ENCODE measurements at regions not wholly inside any gene's neighbourhood (a gene's known extent, or its start where the extent isn't known, plus 50 kb on each side); places are given as distances from the start of the nearest gene placed in this dataset.
A peak's percentile ranks its signal among the peaks of the same experiment; 100 is the strongest.

DNA sequence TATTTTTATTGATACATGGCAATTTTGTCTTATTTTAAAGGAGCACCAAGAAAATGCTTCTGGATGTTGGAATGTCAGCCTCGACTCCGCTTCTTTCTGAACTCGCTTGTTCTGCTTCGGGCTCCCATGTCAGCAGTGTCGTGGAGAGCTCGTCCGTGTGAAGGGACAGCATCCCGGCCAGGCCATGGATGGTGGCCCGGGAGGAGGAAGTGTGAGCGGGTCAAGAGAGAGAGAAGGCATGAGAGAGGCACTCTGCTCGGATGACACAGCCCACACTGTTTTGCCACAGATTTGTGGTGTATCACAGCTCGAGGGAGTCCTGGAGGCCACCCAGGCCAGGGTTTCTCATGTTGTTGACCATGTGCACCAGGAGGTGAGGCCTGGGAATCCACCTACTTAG is 107.0 kb downstream of the TRAPPC11 start:
- H3K9me3 Mint-ChIP-seq = peaks cover 0 to 5% (median 0%) of the 10 kb centered on the region in 7 donors
- Histone ChIP-seq H3K27ac (ENCODE audit: low read depth in 1 of 2, low read length in 2 of 2) (no peak overlapping the region), H3K4me2 (replicated peaks; ENCODE audit: extremely low read depth, low read length, poor library complexity, severe bottlenecking) (peak overlapping the region; percentile 20)

DNA sequence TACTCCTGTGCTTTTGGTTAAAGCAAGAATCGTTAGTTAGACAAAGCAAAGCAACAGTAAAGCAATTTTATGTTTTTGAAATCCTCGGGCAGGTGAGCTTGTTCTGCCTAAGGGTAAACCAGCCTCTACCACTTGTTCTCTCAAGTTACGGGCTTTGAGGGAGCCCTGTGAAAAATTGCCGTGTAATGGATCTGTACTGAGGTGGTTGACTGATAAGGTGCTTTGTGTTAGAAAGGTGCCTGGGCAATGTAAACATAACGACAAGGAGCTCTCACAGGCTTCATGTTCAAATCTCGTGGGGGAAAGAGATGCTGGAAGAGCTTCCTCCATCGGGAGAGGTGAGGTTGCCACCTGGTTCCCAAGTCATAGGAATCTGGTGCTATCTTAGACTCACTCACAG is 111.8 kb downstream of the TRAPPC11 start:
- no peaks in the 10 kb centered on the region for H4K20me1 ChIP-seq (ENCODE audit: insufficient read depth, low read length)
- Mint-ChIP-seq H3K27ac (no peak overlapping the region), H3K9me3 (peaks cover 0 to 10% (median 4%) of the 10 kb centered on the region in 7 donors), H3K4me3 (no peak overlapping the region), H3K4me1 (peaks cover 8% of the 10 kb centered on the region), H3K27me3 (ENCODE audit: low read depth in 3 of 3) (peaks cover 0 to 3% (median 2%) of the 10 kb centered on the region in 3 donors), H3K36me3 (no peaks in the 10 kb centered on the region)
- intact Hi-C loops (cut with micrococcal nuclease) = no loop called here
- peaks cover 6 to 8% of the 10 kb centered on the region in 2 donors for H3K4me1 ChIP-seq (ENCODE audit: control insufficient read depth in 1 of 2, insufficient read depth in 2 of 2, low read length in 2 of 2)
- no peaks in the 10 kb centered on the region for H3K9me3 ChIP-seq (replicated peaks in 1 of 2; ENCODE audit: control insufficient read depth in 1 of 2, insufficient read depth in 1 of 2, low read length in 2 of 2)
- no peak overlapping the region for H3K9ac ChIP-seq (ENCODE audit: insufficient read depth, low read length, poor library complexity, severe bottlenecking)
- WGBS (ENCODE audit: insufficient coverage) = 75% methylated on average over 5 of the region's 7 CpGs
- H3K4me3 ChIP-seq (replicated peaks in 1 of 3; ENCODE audit: low read depth in 2 of 3, low read length in 3 of 3) = no peak overlapping the region
- H3K27ac ChIP-seq (ENCODE audit: low read depth in 1 of 2, low read length in 2 of 2) = no peak overlapping the region
- no peak for TF ChIP-seq CTCF (IDR thresholded peaks at IDR 0.05)
- no peak overlapping the region for H2AFZ ChIP-seq (ENCODE audit: insufficient read depth, low read depth, low read length, poor library complexity, severe bottlenecking)
- H3K36me3 ChIP-seq (replicated peaks in 1 of 2; ENCODE audit: control insufficient read depth in 1 of 2, insufficient read depth in 2 of 2, low read length in 2 of 2) = no peaks in the 10 kb centered on the region
- H3K4me2 ChIP-seq (replicated peaks; ENCODE audit: extremely low read depth, low read length, poor library complexity, severe bottlenecking) = no peak overlapping the region
- no peaks in the 10 kb centered on the region for H3K79me2 ChIP-seq (ENCODE audit: insufficient read depth, low read length)
- DNase-seq = no peak
- H3K27me3 ChIP-seq (ENCODE audit: control insufficient read depth in 2 of 2, insufficient read depth in 2 of 2, low read length in 2 of 2) = no peaks in the 10 kb centered on the region

More for the DNA sequence above, 107.0 kb downstream of the TRAPPC11 start:
- Mint-ChIP-seq H3K36me3 (no peaks in the 10 kb centered on the region), H3K4me1 (peaks cover 16% of the 10 kb centered on the region), H3K4me3 (peak overlapping the region; percentile 28 to 84), H3K27me3 (ENCODE audit: low read depth in 3 of 3) (peaks cover 0 to 9% (median 2%) of the 10 kb centered on the region in 3 donors), H3K27ac (peak overlapping the region in 2 of 7 donors; percentile 19 to 69)
- Histone ChIP-seq H3K4me1 (ENCODE audit: control insufficient read depth in 1 of 2, insufficient read depth in 2 of 2, low read length in 2 of 2) (peaks cover 10 to 11% of the 10 kb centered on the region in 2 donors), H3K79me2 (ENCODE audit: insufficient read depth, low read length) (no peaks in the 10 kb centered on the region), H3K9me3 (replicated peaks in 1 of 2; ENCODE audit: control insufficient read depth in 1 of 2, insufficient read depth in 1 of 2, low read length in 2 of 2) (no peaks in the 10 kb centered on the region), H3K27me3 (ENCODE audit: control insufficient read depth in 2 of 2, insufficient read depth in 2 of 2, low read length in 2 of 2) (no peaks in the 10 kb centered on the region), H3K9ac (ENCODE audit: insufficient read depth, low read length, poor library complexity, severe bottlenecking) (no peak overlapping the region), H3K4me3 (replicated peaks in 1 of 3; ENCODE audit: low read depth in 2 of 3, low read length in 3 of 3) (no peak overlapping the region), H2AFZ (ENCODE audit: insufficient read depth, low read depth, low read length, poor library complexity, severe bottlenecking) (no peak overlapping the region), H3K36me3 (replicated peaks in 1 of 2; ENCODE audit: control insufficient read depth in 1 of 2, insufficient read depth in 2 of 2, low read length in 2 of 2) (no peaks in the 10 kb centered on the region), H4K20me1 (ENCODE audit: insufficient read depth, low read length) (no peaks in the 10 kb centered on the region)
- no peak for TF ChIP-seq CTCF (IDR thresholded peaks at IDR 0.05)
- intact Hi-C loops (cut with micrococcal nuclease) = no loop called here
- 50% methylated on average over 12 of the region's 12 CpGs for WGBS (ENCODE audit: insufficient coverage)
- no peak for DNase-seq
